ENCODE measurements at regions not wholly inside any gene's neighbourhood (a gene's known extent, or its start where the extent isn't known, plus 50 kb on each side); places are given as distances from the start of the nearest gene placed in this dataset.

DNA sequence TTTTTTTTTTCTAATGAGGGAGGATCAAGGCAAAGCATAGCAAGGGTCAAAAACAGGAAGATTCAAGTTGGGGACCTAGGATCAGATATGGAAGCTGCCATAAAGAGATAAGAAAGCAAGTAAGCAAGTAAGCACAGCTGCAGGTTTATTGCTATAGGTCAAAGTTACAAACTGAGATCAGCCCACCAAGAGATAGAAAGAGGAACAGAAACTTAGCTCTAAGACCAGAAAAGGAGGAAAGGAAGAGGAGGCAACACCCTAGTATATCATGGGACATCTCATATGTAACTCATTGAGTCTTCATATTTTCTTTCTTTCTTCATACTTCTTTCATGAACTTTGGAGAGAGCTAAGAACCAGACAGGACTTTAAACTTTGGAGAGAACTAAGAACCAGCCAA lies 295.9 kb upstream of the CRIM1 start:
- DNase-seq: no peak

DNA sequence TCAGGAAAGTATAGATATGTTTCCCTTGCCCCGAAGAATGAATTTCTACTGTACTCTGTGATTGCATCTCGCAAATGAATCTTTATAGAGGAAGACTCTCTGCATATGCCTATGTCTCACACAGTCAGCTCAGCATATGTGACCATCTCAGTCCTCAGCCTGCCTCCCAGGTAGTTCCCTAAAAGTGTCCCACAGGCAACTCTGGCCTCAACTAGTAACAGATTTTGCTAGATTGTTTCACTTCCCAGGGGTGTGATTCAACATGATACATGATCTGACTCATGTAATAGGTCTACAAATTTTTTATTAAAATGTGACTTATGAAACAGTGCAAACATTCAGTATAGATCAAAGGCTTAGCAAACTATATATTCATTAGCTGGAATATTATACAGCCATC lies 296.6 kb upstream of the CRIM1 start:
- DNase-seq: no peak

DNA sequence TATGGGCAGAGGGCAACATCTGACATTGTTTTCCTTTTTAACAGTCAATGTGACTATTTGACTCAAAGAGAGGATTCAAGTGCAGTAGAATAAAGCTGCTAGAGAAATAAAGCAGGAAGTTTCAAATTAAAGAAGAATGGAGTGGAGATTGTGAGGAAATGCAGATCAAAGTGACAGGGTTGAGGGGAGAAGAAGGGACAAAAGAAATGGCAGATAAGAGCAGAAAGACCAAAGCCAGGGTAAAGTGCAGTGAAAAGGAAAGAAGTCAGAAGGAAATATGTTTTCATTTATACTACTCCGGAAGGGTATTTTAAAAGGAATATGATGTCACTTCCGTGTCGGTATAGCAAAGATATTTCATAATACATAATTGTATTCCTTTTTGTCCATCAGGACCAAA lies 297.5 kb upstream of the CRIM1 start:
- no peak for DNase-seq

DNA sequence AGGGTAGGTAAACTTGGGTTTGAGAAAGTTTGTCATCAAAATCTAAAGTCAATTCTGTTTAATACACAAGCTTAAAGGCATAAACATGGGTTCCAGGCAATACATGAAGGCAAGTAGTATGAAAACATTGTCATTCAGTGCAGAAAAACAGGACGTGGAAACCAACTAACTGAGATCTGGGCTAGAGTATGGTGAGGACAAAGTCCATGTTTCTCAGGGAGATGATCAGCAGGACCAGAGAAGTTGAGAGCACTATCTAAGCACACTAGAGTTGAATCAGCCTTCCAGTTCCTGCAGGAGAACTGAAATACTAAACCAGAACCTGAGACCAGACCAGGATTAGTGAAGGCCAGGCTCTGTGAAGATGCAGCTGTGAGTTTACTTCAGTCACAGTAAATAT lies 302.8 kb upstream of the CRIM1 start:
- no peak for DNase-seq

DNA sequence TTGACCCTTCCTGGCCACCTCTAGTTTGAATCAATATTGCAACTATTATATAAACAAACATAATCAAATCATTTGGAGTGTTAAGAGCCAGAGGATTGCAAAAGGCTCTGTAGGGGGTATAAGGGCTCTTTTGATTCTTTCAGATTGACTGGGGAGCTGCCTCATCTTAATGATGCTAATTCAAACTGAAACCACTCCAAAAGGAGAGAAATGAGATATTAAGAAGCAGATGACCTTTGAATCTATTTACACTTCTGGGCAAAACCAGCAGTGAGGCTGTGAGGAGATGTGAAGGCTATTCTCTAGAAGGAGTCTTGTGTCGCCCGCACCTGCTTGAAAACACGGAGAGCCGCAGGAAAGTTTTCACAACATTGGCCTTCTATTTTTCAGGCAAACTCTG lies 311.2 kb upstream of the CRIM1 start:
- DNase-seq: no peak

DNA sequence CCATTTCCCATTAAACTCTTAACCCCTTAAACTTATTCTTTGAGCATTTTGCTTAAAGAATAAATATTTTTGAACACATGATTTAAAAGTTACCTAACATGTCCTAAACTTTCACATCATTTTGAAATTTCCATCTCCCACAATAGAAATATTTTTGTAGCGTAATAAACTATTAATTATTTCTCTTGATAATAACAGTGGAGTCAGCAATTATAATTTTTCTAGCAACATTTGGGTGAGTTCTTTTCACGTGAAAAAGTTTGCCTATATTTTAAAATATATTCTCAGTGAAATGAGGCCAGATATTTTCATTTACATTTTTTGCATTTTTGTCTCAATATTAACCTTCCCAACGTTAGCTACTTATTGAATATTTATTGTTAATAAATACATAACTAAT lies 320.4 kb upstream of the CRIM1 start:
- DNase-seq: no peak

DNA sequence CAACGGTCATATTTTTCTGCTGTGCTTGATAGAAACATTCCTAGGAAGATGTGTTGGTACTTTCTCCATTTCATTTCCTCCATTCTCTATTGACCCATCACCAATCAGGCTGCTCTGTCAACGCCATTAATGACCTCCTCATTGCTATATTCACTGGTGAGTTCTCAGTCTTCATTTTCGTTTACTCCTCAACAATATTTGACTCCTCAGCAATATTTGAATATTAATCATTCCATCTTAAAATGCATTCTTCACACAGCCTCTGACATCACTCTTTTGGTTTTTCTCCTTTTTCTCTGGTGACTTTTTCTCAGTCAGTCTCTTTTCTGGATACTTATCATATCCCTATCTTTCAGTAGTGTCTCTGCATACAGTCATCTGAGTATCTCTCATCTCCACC lies 323.5 kb upstream of the CRIM1 start:
- DNase-seq: no peak

DNA sequence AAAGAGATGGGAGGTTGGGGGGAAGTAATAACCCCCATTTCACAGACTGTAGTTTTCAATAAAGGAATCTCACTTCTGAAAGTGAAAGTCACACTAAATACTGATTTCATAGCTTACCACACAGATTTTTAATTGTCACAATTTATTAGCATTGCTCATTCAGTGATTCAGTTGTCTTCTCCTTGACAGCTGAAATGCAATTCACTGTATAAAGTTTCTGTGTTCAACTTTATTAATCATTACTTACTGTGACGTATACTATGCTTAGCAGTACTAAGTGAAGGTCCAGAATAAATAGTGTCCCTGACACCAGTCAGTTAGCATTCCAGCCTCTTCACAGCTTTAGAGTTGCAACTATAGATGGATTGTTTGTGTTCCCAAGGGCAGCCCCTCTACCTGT lies 324.1 kb upstream of the CRIM1 start:
- DNase-seq: no peak

DNA sequence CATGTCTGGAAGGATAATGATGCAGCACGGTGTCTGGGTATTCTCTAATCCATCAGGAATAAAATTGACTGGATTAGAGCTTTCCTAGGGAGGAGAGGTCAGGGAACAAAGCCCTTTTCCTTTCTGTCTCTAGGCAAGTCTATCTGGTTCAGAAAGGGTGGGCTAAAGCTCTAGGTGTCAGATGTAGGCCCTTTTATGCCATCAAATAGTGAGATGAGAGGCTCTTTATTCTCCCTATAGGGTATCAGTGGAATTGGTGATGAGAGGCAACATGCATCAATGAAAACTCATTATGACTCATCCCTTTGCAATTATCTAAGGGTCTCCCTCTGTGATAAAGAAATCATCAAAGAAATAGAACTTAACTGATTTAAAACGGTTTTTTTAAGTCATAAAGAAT lies 328.0 kb upstream of the CRIM1 start:
- no peak for DNase-seq

DNA sequence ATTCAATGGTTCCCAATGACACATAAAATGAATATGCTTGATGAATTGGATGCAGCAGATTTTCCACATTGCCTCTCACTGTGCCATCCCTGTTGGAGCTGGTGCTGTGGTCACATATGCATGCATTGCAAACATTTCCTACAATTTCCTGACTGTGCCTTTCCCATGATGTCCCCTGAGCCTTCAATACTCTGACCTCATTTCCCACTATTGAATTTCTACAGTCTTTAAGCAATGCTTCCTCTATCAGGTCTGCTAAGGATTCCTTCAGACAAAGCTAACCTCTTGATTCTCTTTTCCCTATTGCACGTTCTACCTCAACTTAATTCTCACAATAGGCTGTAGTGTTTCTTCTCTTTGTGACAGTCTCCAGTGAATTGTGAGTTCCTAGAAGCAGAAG lies 342.5 kb upstream of the CRIM1 start:
- no peak for DNase-seq

DNA sequence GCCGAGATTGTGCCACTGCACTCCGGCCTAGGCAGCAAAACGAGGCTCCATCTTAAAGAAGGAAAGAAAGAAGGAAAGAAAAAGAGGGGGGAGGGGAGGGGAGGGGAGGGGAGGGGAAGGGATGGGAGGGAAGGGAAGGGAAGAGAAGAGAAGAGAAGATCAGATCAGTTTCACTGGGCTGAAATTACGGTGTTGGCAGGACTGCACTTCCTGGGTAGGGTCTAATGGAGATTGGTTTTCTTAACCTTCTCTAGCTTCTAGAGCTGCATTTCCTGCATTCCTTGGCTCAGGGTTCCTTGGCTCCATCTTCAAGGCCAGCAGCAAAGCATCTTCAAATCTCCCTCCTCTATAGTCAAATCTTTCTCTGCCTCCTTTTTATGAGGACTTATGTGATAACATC lies 349.1 kb upstream of the CRIM1 start:
- no peak for DNase-seq

DNA sequence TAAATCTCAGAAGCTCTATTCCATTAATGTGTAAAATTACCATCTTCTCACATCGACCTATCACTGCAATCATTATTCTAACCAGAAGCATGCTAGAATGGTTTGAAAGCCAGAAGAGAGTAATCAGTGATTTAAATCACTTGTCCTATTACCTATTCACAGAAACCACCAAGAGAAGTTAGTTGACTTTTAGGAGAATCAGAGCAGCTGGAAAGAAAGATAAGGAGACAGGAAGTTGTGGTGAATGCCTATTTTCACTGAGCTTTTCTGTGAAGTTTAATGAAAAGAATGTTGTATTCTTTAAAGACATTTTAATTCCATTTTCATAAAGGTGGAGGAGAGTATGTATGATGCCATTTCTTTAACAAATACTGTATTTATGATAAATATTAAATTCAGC lies 352.6 kb upstream of the CRIM1 start:
- DNase-seq: no peak

DNA sequence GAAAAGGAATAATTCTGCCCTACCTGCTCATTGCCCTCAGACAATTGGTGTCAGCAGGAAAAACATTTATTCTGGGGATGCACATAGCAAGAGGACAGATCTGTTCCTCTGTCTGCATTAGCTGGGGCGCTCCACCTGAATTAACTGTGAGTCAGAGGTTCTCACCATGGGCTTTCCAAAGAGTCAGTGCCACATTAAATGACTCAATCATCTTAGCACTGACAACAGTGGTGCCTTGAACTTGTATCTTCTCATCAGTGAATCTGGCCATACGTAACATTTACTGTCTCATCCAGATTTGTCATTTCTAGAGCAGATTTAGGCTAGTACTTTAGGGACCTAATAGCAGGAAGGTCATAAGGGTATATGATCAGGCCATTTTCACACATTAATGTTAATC lies 358.1 kb upstream of the CRIM1 start:
- no peak for DNase-seq

DNA sequence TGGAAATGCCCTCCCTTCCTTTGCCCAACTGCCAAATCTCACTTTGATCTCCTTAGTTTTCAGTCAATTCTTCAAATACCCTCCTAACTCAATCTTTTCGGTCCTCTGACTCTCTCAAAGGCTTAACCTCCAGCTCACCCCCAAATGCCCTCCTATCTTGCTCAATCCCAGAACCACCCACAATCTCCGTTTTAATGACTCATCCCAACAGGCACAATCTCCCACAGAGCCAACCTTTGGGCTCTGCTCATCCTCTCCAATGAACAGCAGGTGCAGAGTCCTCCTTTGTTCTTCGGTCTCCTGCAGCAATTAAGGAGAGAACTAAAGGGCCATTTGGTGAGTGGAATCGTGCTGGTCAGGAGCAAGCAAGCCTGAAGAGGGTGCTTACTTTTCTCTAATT lies 366.1 kb upstream of the CRIM1 start:
- peak in 1 of 51 donors; percentile 1 for DNase-seq

DNA sequence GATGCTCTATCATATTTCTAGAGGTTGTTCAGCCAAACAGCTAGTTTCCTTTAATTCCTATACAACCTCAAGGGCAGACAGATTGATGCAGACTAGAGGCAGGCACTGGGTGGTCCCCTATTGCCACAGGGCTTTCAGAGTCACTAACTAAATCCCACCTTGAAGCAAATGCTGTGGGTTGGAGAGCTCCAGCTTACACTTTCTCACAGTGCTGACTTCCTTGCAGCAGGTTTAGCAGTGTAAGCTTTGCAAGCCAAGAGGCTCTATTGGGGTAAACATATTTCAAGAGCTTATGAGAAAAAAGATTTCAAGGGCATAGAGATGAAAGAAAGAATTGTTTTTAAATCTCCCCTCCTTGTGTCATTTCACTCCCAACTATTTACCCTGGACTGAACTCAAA lies 366.5 kb upstream of the CRIM1 start:
- no peak for DNase-seq

DNA sequence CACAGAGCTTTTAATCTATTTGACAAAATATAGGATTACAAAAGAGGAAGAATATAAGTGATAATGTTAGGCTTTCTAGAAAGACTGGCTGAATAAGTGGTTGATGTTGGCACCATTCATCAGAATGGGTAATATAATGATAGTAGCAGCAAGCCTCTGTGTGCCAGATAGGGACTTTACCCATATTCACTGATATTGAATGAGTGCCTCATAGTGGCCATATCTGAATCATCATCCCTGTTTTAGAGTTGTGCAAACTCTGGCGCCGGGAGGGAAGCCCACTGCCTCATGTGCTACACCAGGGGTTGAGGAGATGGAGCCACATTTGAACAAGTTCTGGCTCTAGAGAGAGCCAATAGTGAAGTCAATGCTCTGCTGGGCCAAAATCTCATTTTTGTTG lies 368.7 kb upstream of the CRIM1 start:
- DNase-seq: no peak

DNA sequence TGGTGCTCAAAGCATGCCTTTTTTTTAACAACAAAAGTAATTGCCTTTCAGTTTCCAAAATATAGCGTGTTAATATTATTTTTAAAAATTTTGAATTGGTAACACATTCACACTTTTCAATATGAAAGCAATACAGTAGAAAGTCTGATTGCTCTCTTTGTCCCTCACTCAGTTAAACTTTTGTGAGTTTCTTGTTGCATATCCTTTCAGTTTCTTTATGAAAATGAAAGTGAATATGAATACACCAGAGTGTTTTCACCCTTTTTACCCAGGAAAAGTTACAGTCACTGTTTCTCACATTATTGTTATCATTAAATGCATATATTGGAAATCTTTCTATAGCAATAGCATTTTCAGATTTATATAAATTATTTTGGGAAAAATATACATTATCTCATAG lies 377.4 kb upstream of the CRIM1 start:
- DNase-seq: no peak

DNA sequence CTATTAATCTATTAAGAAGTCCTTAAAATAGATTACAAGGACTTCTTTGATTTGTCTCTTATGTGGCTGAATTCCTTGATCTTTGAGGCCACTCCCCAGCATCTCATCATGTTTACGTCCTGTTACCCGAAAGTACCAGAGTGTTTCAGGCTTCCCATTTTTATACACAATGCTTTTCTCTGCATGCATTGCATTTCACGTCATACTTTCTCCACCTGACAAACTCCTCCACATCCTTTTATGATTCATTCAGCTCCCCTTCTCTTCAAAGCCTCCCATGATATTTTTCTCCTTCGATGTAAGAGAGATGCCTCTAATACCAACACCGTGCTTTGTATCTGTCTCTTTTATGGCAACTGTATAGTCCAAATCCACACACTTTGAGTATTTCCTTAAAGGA lies 379.0 kb upstream of the CRIM1 start:
- DNase-seq: no peak

DNA sequence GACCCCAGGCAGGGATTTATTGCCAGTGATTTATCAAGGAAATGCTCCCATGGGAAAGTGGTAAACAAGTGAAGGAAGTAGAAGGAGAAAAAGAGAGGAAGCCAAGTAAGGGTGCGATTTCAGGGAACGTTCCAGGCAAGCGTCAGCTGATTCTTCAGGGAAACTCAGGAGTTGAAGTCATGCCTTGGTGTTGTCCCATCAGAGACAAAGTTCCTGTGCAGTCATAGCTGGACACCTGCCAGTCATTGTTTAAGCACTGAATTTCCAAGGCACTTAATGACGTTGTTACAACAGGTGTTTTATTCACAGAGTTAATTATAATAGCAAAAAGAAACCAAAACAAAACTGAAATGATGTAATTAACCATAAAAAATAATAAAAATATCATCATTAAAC lies 381.8 kb upstream of the CRIM1 start:
- no peak for DNase-seq

DNA sequence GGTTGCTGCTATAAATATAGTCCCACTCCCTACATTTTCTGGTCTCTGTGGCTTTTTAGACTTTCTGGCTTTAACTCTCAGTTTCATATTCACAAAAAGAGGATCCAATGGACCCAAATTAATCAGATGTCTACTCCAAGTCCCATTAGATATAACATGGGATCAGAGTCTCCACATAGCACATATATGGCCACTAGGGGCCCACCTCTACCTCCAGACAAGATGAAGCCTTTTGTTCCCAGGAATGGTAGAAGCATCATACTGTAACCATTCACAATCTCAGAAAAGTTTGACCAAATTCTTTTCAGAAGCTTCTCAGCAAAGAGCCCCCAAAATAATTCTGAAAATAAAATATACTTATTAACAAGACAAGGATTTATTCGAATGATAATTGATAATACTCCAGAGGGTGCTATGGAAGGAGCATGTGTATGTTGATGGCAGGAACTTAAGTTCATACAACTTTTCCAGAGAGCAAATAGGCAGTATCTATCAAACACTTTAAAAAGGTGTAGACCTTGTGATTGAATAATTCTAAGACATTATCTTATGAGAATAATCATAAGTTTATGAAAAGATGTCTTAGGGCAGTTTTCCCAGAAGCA lies 382.3 kb upstream of the CRIM1 start:
- DNase-seq: peak in 7 of 51 donors; percentile 1 to 16 (median 6)

DNA sequence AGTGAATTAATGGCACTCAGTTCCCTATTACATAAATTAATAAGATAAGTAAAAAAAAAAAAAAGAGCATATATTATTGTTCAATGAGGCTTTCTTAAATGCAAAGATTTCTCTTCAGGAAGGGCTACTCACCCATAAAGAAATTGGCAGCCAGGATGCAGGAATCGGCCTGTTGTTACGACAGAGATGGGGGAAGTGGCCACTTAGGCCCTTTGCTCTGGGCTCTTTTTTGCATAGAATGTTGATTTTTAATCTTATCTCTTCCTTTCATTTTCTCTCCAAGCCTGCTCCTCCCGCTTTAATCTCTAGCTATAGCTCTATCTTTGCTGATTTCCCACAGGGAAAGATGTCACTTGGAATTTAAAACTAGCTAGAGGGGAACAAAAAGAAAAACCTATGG lies 391.8 kb upstream of the CRIM1 start:
- no peak for DNase-seq

DNA sequence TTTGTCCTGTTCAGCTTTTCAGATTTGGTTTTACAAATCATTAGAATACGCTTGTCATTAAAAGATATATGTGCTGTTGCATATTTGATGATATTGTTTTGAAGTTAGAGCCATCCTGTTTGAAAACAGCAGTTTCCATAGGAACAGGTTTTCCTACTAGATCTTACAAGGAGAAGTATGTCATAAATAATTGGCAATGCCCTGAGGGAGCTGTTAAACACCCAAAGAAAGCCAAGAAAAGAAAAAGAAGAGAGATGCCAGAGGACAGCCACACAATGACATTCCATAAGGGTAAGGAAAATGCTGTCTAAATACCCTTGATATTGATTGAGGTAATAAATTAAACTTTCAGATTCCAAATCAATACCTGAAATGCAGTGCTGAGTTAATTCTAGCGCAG lies 392.2 kb upstream of the CRIM1 start:
- DNase-seq: no peak

DNA sequence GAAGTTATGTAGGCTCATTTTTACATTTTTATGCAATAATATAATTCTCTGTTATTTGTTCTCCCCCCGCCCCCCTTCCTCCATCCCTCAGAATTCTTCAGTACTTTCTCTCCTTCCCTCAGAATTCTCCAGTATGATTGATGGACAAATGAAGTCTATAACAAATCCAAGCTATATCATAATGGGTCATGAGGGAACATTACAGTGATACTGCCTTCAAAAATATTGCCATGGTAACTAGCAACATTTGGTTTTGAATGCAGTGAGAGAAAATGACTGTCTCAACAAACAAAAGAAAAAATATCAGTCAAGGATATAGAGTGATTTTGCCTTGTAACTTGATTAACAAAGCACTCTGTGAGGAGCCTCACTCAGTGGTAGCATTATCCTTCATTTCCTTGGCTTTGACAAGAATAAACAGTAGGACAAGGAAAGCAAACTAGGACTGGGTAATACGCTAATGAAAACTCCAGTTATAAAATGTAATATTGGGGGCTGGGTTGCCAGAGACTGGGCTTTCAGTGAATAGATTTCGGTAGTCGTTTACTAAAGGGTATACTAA lies 392.9 kb upstream of the CRIM1 start:
- no peak for DNase-seq

DNA sequence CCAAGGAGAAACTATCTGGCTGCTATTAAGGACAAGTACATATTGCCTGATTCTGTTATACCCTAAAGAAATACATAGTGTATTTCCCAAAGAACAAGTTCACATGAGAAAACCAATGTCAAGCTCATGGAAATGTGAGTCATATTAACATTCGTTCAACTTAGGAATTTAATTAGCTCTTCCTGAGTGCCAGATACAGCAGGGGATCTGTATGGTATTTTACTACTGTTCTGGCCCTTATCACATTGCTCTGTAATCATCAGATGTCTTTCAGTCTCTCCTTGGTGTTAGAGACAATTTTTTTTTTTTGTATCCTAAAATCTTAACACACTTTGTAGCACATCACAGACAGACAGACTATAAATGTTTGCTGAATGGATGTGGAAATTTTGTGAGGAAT lies 395.0 kb upstream of the CRIM1 start:
- DNase-seq: no peak
